ENCODE measurements at regions not wholly inside any gene's neighbourhood (a gene's known extent, or its start where the extent isn't known, plus 50 kb on each side); places are given as distances from the start of the nearest gene placed in this dataset.

DNA sequence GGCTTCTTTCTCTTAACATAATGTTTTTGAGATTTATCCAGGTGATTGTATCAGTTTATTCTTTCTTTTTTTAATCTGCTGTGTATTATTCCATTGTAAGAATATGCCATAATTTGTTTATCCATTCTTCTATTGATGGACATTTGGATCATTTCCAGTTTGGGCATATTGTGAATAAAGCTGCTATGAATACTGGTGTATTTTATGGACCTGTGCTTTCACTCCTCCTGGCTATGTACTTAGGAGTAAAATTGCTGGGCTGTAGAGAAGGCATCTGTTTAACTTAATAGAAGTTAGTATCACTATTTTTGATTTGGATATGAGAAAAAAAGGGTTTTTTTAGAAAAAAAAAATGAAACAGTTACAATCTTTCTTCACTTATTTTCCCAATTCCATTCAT is 50.0 kb upstream of the FAM9C start:
- H3K4me3 ChIP-seq (ENCODE audit: low read depth, low read length): no peak overlapping the region
- in situ Hi-C loops (cut with HindIII; ENCODE audit: low sequenced_read_pairs): no loop called here
- TF ChIP-seq, protein P1, sequence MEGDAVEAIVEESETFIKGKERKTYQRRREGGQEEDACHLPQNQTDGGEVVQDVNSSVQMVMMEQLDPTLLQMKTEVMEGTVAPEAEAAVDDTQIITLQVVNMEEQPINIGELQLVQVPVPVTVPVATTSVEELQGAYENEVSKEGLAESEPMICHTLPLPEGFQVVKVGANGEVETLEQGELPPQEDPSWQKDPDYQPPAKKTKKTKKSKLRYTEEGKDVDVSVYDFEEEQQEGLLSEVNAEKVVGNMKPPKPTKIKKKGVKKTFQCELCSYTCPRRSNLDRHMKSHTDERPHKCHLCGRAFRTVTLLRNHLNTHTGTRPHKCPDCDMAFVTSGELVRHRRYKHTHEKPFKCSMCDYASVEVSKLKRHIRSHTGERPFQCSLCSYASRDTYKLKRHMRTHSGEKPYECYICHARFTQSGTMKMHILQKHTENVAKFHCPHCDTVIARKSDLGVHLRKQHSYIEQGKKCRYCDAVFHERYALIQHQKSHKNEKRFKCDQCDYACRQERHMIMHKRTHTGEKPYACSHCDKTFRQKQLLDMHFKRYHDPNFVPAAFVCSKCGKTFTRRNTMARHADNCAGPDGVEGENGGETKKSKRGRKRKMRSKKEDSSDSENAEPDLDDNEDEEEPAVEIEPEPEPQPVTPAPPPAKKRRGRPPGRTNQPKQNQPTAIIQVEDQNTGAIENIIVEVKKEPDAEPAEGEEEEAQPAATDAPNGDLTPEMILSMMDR (IDR thresholded peaks at IDR 0.05; ENCODE audit: low read depth, low read length, missing control alignments): no peak
- DNase-seq (ENCODE audit: low read depth): no peak
